GM10266 (cell line): ENCODE measurements at regions not wholly inside any gene's neighbourhood (a gene's known extent, or its start where the extent isn't known, plus 50 kb on each side); places are given as distances from the start of the nearest gene placed in this dataset.

Experiments used
- DNase-seq: peaks from one replicate; pipeline ENCODE4 v3.0.0; 2012; ENCODE audit errors: extremely low spot score
- CTCF ChIP-seq: IDR thresholded peaks from 2 replicates; pipeline ENCODE4 v1.5.1; 2012; ENCODE audit warnings: mild to moderate bottlenecking, low read depth; ENCODE audit not compliant: control insufficient read depth, insufficient read depth; ENCODE audit errors: missing control alignments

GRCh38 chr2:145743011-145743410 lies 1223.1 kb upstream of the ZEB2 start:
- no peak for DNase-seq
- no peak for TF ChIP-seq CTCF

GRCh38 chr2:145741636-145742035 lies 1221.7 kb upstream of the ZEB2 start:
- TF ChIP-seq CTCF, result no peak
- DNase-seq, result no peak

GRCh38 chr2:145741181-145741580 lies 1221.3 kb upstream of the ZEB2 start:
- TF ChIP-seq CTCF, result no peak
- no peak for DNase-seq

GRCh38 chr2:145740302-145740701 lies 1220.4 kb upstream of the ZEB2 start:
- no peak for DNase-seq
- TF ChIP-seq CTCF, result no peak

- DNase-seq, result no peak
Observed at GRCh38 chr2:145739681-145740080, 1219.8 kb upstream of the ZEB2 start.

GRCh38 chr2:145736871-145737270 lies 1217.0 kb upstream of the ZEB2 start:
- TF ChIP-seq CTCF, result no peak
- no peak for DNase-seq

More at GRCh38 chr2:145739681-145740080, 1219.8 kb upstream of the ZEB2 start:
- TF ChIP-seq CTCF, result no peak

GRCh38 chr2:145731467-145731866 lies 1211.5 kb upstream of the ZEB2 start:
- TF ChIP-seq CTCF, result no peak
- DNase-seq, result no peak
